Ishikawa (cell line): ENCODE measurements at regions not wholly inside any gene's neighbourhood (a gene's known extent, or its start where the extent isn't known, plus 50 kb on each side); places are given as distances from the start of the nearest gene placed in this dataset.

Experiments
- CREB1 ChIP-seq: IDR thresholded peaks from 2 replicates; pipeline ENCODE4 v1.6.1; 2012; ENCODE audit warnings: low read depth
- EP300 ChIP-seq: IDR thresholded peaks from 2 replicates; pipeline ENCODE4 v1.6.1; 2012; ENCODE audit warnings: borderline replicate concordance
- MAX ChIP-seq: IDR thresholded peaks from 2 replicates; pipeline ENCODE4 v1.6.1; 2012
- NFIC ChIP-seq: IDR thresholded peaks from 2 replicates; pipeline ENCODE4 v1.6.1; 2012
- TAF1 ChIP-seq: IDR thresholded peaks from 2 replicates; pipeline ENCODE4 v1.6.1; 2012; ENCODE audit warnings: low read depth, mild to moderate bottlenecking
- USF1 ChIP-seq: IDR thresholded peaks from 2 replicates; pipeline ENCODE4 v1.6.1; 2012
- ZBTB7A ChIP-seq: IDR thresholded peaks from 2 replicates; pipeline ENCODE4 v1.6.1; 2012; ENCODE audit warnings: low read depth

- TF ChIP-seq TAF1 (no peak), EP300 (no peak), USF1 (no peak), NFIC (no peak), MAX (no peak), ZBTB7A (no peak), CREB1 (no peak)
Measured at GRCh38 chr12:87804386-87804785, 224.8 kb downstream of the C12orf50 start.
